C4-2B (cell line): ENCODE measurements at regions not wholly inside any gene's neighbourhood (a gene's known extent, or its start where the extent isn't known, plus 50 kb on each side); places are given as distances from the start of the nearest gene placed in this dataset.

Experiments used
- ZFX ChIP-seq: fragments of 450-650 bp; IDR thresholded peaks from 2 replicates; pipeline ENCODE4 v1.6.1; 2017
- TF ChIP-seq, protein P1 (sequence below): fragments of 450-650 bp; conservative IDR thresholded peaks from 2 replicates; pipeline ENCODE4 v1.5.1; 2017; ENCODE audit warnings: mild to moderate bottlenecking

DNA sequence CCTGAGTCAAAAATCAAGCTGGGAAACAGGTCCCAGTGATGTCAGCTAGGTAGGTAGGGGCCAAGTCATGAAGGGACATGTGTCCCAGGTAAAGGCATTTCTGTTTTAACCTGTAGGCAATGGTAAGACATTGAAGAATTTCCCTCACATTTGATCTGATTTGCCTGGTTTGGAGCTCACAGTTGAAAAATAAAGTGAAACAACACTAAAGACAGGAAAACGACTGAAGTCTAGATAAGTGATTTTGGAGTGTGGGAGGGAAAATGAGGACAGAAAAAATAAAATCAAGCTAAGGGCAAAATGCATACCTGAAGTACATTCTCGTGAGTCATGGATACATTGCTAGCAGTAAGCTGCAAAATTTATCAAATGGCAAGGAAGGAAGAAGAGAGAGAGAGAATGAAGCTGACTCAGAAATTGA, 169.9 kb downstream of the SKIDA1 start:
- TF ChIP-seq, protein P1, sequence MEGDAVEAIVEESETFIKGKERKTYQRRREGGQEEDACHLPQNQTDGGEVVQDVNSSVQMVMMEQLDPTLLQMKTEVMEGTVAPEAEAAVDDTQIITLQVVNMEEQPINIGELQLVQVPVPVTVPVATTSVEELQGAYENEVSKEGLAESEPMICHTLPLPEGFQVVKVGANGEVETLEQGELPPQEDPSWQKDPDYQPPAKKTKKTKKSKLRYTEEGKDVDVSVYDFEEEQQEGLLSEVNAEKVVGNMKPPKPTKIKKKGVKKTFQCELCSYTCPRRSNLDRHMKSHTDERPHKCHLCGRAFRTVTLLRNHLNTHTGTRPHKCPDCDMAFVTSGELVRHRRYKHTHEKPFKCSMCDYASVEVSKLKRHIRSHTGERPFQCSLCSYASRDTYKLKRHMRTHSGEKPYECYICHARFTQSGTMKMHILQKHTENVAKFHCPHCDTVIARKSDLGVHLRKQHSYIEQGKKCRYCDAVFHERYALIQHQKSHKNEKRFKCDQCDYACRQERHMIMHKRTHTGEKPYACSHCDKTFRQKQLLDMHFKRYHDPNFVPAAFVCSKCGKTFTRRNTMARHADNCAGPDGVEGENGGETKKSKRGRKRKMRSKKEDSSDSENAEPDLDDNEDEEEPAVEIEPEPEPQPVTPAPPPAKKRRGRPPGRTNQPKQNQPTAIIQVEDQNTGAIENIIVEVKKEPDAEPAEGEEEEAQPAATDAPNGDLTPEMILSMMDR: no peak
- no peak for TF ChIP-seq ZFX
